Kasumi-1 (cell line): ENCODE measurements at regions not wholly inside any gene's neighbourhood (a gene's known extent, or its start where the extent isn't known, plus 50 kb on each side); places are given as distances from the start of the nearest gene placed in this dataset.

Experiments
- DNase-seq, 2 experiments: peaks; one replicate each; lab custom pipeline; 2025; lab: John Stamatoyannopoulos, UW

GRCh38 chr20:22404419-22405170 lies 179.8 kb downstream of the FOXA2 start:
- DNase-seq: no peak

GRCh38 chr20:22403632-22404361 lies 180.6 kb downstream of the FOXA2 start:
- no peak for DNase-seq

GRCh38 chr20:22403022-22403631 lies 181.2 kb downstream of the FOXA2 start:
- DNase-seq: no peak

GRCh38 chr20:22402550-22402949 lies 181.8 kb downstream of the FOXA2 start:
- DNase-seq: no peak

GRCh38 chr20:22400440-22400839 lies 183.9 kb downstream of the FOXA2 start:
- DNase-seq: no peak

GRCh38 chr20:22394583-22394982 lies 189.8 kb downstream of the FOXA2 start:
- no peak for DNase-seq

- no peak for DNase-seq
Observed at GRCh38 chr20:22390543-22390903, 193.8 kb downstream of the FOXA2 start.

GRCh38 chr20:22389836-22390542 lies 194.4 kb downstream of the FOXA2 start:
- no peak for DNase-seq

- DNase-seq: no peak
Observed at GRCh38 chr20:22387452-22387851, 196.9 kb downstream of the FOXA2 start.

- DNase-seq: no peak
Observed at GRCh38 chr20:22386306-22386623, 198.1 kb downstream of the FOXA2 start.

GRCh38 chr20:22385602-22386305 lies 198.6 kb downstream of the FOXA2 start:
- no peak for DNase-seq

GRCh38 chr20:22384978-22385377 lies 199.4 kb downstream of the FOXA2 start:
- no peak for DNase-seq

GRCh38 chr20:22383156-22383555 lies 201.2 kb downstream of the FOXA2 start:
- no peak for DNase-seq

- no peak for DNase-seq
Observed at GRCh38 chr20:22382742-22383141, 201.6 kb downstream of the FOXA2 start.

GRCh38 chr20:22381812-22382416 lies 202.5 kb downstream of the FOXA2 start:
- no peak for DNase-seq

- no peak for DNase-seq
Observed at GRCh38 chr20:22379472-22379871, 204.9 kb downstream of the FOXA2 start.

GRCh38 chr20:22374678-22375590 lies 209.4 kb downstream of the FOXA2 start:
- DNase-seq: no peak

GRCh38 chr20:22374066-22374465 lies 210.3 kb downstream of the FOXA2 start:
- no peak for DNase-seq

GRCh38 chr20:22373164-22373895 lies 211.0 kb downstream of the FOXA2 start:
- DNase-seq: no peak

GRCh38 chr20:22371843-22372242 lies 212.5 kb downstream of the FOXA2 start:
- no peak for DNase-seq
